Stomach (tissue), 8 donors: ENCODE measurements at regions not wholly inside any gene's neighbourhood (a gene's known extent, or its start where the extent isn't known, plus 50 kb on each side); places are given as distances from the start of the nearest gene placed in this dataset.
"Not testable (repeated sequence)": the region's sequence is repeated elsewhere in the genome, so short reads cannot be mapped to it uniquely, and the experiment has no call there.

Experiments used
- DNase-seq, 2 donors: peaks; one replicate each; pipeline versions ENCODE4 v3.0.0 to v3.0.0-alpha.2; 2013 to 2019
- H3K27ac ChIP-seq, 5 donors: fragments of 200-600 bp in 4 of 5; sonication (generic) in 4 of 5; one replicate each; pipeline ENCODE4 v1.5.1; 2013 to 2019; ENCODE audit warnings: mild to moderate bottlenecking in 1 of 5, moderate library complexity in 1 of 5
- H3K27me3 ChIP-seq, 3 donors: fragments of 200-600 bp; sonication (generic); one replicate each; pipeline ENCODE4 v1.5.1; 2017 to 2019; ENCODE audit warnings: mixed run types in 1 of 3
- H3K36me3 ChIP-seq, 4 donors: fragments of 200-600 bp; sonication (generic); 1 replicate in 3 of 4; 2 replicates in 1 of 4; pipeline ENCODE4 v1.5.1; 2016 to 2019
- H3K4me1 ChIP-seq, 4 donors: fragments of 200-600 bp; sonication (generic); one replicate each; pipeline ENCODE4 v1.5.1; 2016 to 2019
- H3K4me3 ChIP-seq, 4 donors: fragments of 200-600 bp; sonication (generic) in 3 of 4; one replicate each; pipeline ENCODE4 v1.5.1; 2016 to 2019; ENCODE audit warnings: mild to moderate bottlenecking in 1 of 4
- H3K9me3 ChIP-seq, 4 donors: fragments of 200-600 bp; sonication (generic); one replicate each; pipeline ENCODE4 v1.5.1; 2016 to 2019
- CTCF ChIP-seq, 7 experiments: fragments of 450-650 bp in 4 of 7; fragments of 200-600 bp in 3 of 7; sonication (generic) in 3 of 7; IDR thresholded peaks; one replicate each; pipeline ENCODE4 v1.5.1; 2016 to 2019; ENCODE audit warnings: antibody characterized with exemption in 7 of 7, control low read depth in 2 of 7, mild to moderate bottlenecking in 1 of 7
- EP300 ChIP-seq: sonication (generic); formaldehyde crosslinking; IDR thresholded peaks from one replicate; pipeline ENCODE4 v1.6.1; 2017; ENCODE audit warnings: antibody characterized with exemption
- POLR2A ChIP-seq, 4 donors: fragments of 450-650 bp; IDR thresholded peaks; one replicate each; pipeline ENCODE4 v1.6.1; 2016; ENCODE audit warnings: antibody characterized with exemption in 4 of 4, control low read depth in 2 of 4, mild to moderate bottlenecking in 1 of 4, moderate library complexity in 1 of 4
- POLR2AphosphoS5 ChIP-seq, 3 donors: sonication (generic); formaldehyde crosslinking; IDR thresholded peaks; one replicate each; pipeline ENCODE4 v1.6.1; 2016; ENCODE audit warnings: antibody characterized with exemption in 3 of 3
- WGBS, 5 donors: extraction: QIAGEN DNeasy Blood & Tissue Kit in 3 of 5; methylation state at CpG; one replicate each; pipeline versions ENCODE4 v1.1.5 to v1.1.7; 2013 to 2018; 5-methylcytosine and 5-hydroxymethylcytosine counted together
- intact Hi-C: fragments of 100-400 bp; cut with DNase I; formaldehyde crosslinking; loops from one replicate; pipeline ENCODE4 v1.15.1; 2023; ENCODE audit warnings: low total_unique reads
- donor health status: healthy with polysubstance abuse.
- donor health status: Bipolar disorder and iron deficiency.
- donor health status: healthy.

GRCh38 chr1:195186544-195186943, 1421.7 kb downstream of the KCNT2 start:
- H3K4me3 ChIP-seq = no peak overlapping the region
- no peaks in the 10 kb centered on the region for H3K27me3 ChIP-seq
- peak in 1 of 2 donors; percentile 18 for DNase-seq
- H3K9me3 ChIP-seq = peaks cover 0 to 6% (median 0%) of the 10 kb centered on the region in 4 donors
- H3K4me1 ChIP-seq = no peaks in the 10 kb centered on the region
- no peak overlapping the region for H3K27ac ChIP-seq
- intact Hi-C loops = no loop called here
- no peaks in the 10 kb centered on the region for H3K36me3 ChIP-seq
- no peak for TF ChIP-seq CTCF (IDR thresholded peaks at IDR 0.05)
- TF ChIP-seq EP300 = no peak
- no peak for TF ChIP-seq POLR2A (IDR thresholded peaks at IDR 0.05)
- TF ChIP-seq POLR2AphosphoS5 (IDR thresholded peaks at IDR 0.05) = no peak
- 58 to 75% (median 70%) methylated on average over 3 of the region's 3 CpGs for WGBS, 5 donors

- DNase-seq = no peak
Measured at GRCh38 chr1:195185736-195186135, 1422.5 kb downstream of the KCNT2 start.

GRCh38 chr1:195185321-195185720, 1422.9 kb downstream of the KCNT2 start:
- Histone ChIP-seq H3K4me3 (no peak overlapping the region), H3K27me3 (no peaks in the 10 kb centered on the region), H3K9me3 (peaks cover 0 to 2% (median 0%) of the 10 kb centered on the region in 4 donors), H3K4me1 (no peaks in the 10 kb centered on the region), H3K36me3 (no peaks in the 10 kb centered on the region), H3K27ac (no peak overlapping the region)
- 83 to 93% (median 88%) methylated on average over 4 of the region's 4 CpGs for WGBS, 5 donors
- TF ChIP-seq POLR2AphosphoS5 (IDR thresholded peaks at IDR 0.05) = no peak
- no peak for DNase-seq
- intact Hi-C loops = no loop called here

More at GRCh38 chr1:195185736-195186135, 1422.5 kb downstream of the KCNT2 start:
- 58 to 77% (median 66%) methylated on average over 2 of the region's 2 CpGs for WGBS, 5 donors
- TF ChIP-seq POLR2A (IDR thresholded peaks at IDR 0.05) (no peak), POLR2AphosphoS5 (IDR thresholded peaks at IDR 0.05) (no peak), EP300 (no peak), CTCF (IDR thresholded peaks at IDR 0.05) (no peak)
- Histone ChIP-seq H3K4me3 (no peak overlapping the region), H3K4me1 (no peaks in the 10 kb centered on the region), H3K9me3 (peaks cover 0 to 6% (median 0%) of the 10 kb centered on the region in 4 donors), H3K27me3 (no peaks in the 10 kb centered on the region), H3K27ac (no peak overlapping the region), H3K36me3 (no peaks in the 10 kb centered on the region)
- intact Hi-C loops = no loop called here

- no peak for TF ChIP-seq POLR2A (IDR thresholded peaks at IDR 0.05)
- no peak for TF ChIP-seq POLR2AphosphoS5 (IDR thresholded peaks at IDR 0.05)
- TF ChIP-seq EP300 = no peak
- no peak for TF ChIP-seq CTCF (IDR thresholded peaks at IDR 0.05)
- Histone ChIP-seq H3K27ac (no peak overlapping the region), H3K9me3 (peaks cover 0 to 6% (median 0%) of the 10 kb centered on the region in 4 donors), H3K27me3 (no peaks in the 10 kb centered on the region), H3K36me3 (no peaks in the 10 kb centered on the region), H3K4me3 (no peak overlapping the region), H3K4me1 (no peaks in the 10 kb centered on the region)
- DNase-seq = no peak
- intact Hi-C loops = no loop called here
Measured at GRCh38 chr1:195173753-195174152, 1434.5 kb downstream of the KCNT2 start.

- WGBS, 5 donors = 53 to 87% (median 70%) methylated on average over 1 of the region's 1 CpG
- H3K27me3 ChIP-seq, intact Hi-C loops, H3K9me3 ChIP-seq, H3K27ac ChIP-seq, H3K4me3 ChIP-seq, DNase-seq, H3K4me1 ChIP-seq, H3K36me3 ChIP-seq: not testable (repeated sequence)
Measured at GRCh38 chr1:195159795-195160194, 1448.4 kb downstream of the KCNT2 start.
